Fibroblast of skin of back (primary cell): ENCODE measurements at regions not wholly inside any gene's neighbourhood (a gene's known extent, or its start where the extent isn't known, plus 50 kb on each side); places are given as distances from the start of the nearest gene placed in this dataset.
A peak's percentile ranks its signal among the peaks of the same experiment; 100 is the strongest.
"Not testable (repeated sequence)": the region's sequence is repeated elsewhere in the genome, so short reads cannot be mapped to it uniquely, and the experiment has no call there.

Experiments
- DNase-seq: peaks from one replicate; pipeline ENCODE4 v3.0.0-alpha.2; 2013

- no peak for DNase-seq
These were observed 577.1 kb downstream of the DOK5 start for GRCh38 chr20:55052459-55052858.

- DNase-seq: no peak
These were observed 563.3 kb downstream of the DOK5 start for GRCh38 chr20:55038684-55039083.

- DNase-seq: no peak
These were observed 556.6 kb downstream of the DOK5 start for GRCh38 chr20:55031971-55032370.

GRCh38 chr20:55014766-55015165, 539.4 kb downstream of the DOK5 start:
- DNase-seq: no peak

- DNase-seq: no peak
These were observed 535.4 kb downstream of the DOK5 start for GRCh38 chr20:55010761-55011160.

GRCh38 chr20:55009066-55009465, 533.7 kb downstream of the DOK5 start:
- no peak for DNase-seq

- DNase-seq: no peak
These were observed 528.7 kb downstream of the DOK5 start for GRCh38 chr20:55004044-55004443.

GRCh38 chr20:54995553-54995952, 520.2 kb downstream of the DOK5 start:
- peak; percentile 16 for DNase-seq

- DNase-seq: no peak
These were observed 519.6 kb downstream of the DOK5 start for GRCh38 chr20:54995011-54995410.

GRCh38 chr20:54985091-54985490, 509.7 kb downstream of the DOK5 start:
- DNase-seq: no peak

- DNase-seq: no peak
These were observed 508.7 kb downstream of the DOK5 start for GRCh38 chr20:54984104-54984448.

- DNase-seq: not testable (repeated sequence)
These were observed 508.2 kb downstream of the DOK5 start for GRCh38 chr20:54983394-54984103.

GRCh38 chr20:54981175-54981574, 505.8 kb downstream of the DOK5 start:
- DNase-seq: no peak

GRCh38 chr20:54980103-54980960, 504.9 kb downstream of the DOK5 start:
- peak; percentile 3 for DNase-seq

GRCh38 chr20:54950304-54950703, 474.9 kb downstream of the DOK5 start:
- no peak for DNase-seq

- DNase-seq: no peak
These were observed 466.3 kb downstream of the DOK5 start for GRCh38 chr20:54941666-54942065.

GRCh38 chr20:54940522-54940921, 465.1 kb downstream of the DOK5 start:
- no peak for DNase-seq

GRCh38 chr20:54938707-54939106, 463.3 kb downstream of the DOK5 start:
- peak; percentile 6 for DNase-seq

GRCh38 chr20:54933212-54933904, 458.0 kb downstream of the DOK5 start:
- no peak for DNase-seq

- DNase-seq: no peak
These were observed 453.8 kb downstream of the DOK5 start for GRCh38 chr20:54929191-54929590.

GRCh38 chr20:54928564-54928963, 453.2 kb downstream of the DOK5 start:
- DNase-seq: no peak

GRCh38 chr20:54922636-54923035, 447.2 kb downstream of the DOK5 start:
- DNase-seq: no peak

- no peak for DNase-seq
These were observed 446.7 kb downstream of the DOK5 start for GRCh38 chr20:54922096-54922495.

- no peak for DNase-seq
These were observed 445.1 kb downstream of the DOK5 start for GRCh38 chr20:54920491-54920890.
